Endodermal cell (in vitro differentiated cells): ENCODE measurements at regions not wholly inside any gene's neighbourhood (a gene's known extent, or its start where the extent isn't known, plus 50 kb on each side); places are given as distances from the start of the nearest gene placed in this dataset.

ENCODE experiments used
- DNase-seq: peaks from one replicate; pipeline ENCODE4 v3.0.0-alpha.2; 2017
- H3K27ac ChIP-seq: 2 replicates; pipeline ENCODE4 v1.5.1; 2013; ENCODE audit warnings: mild to moderate bottlenecking, low read depth, low read length, moderate library complexity
- H3K27me3 ChIP-seq: 2 replicates; pipeline ENCODE4 v1.6.1; 2013; ENCODE audit warnings: mild to moderate bottlenecking, low read length, moderate library complexity; ENCODE audit not compliant: insufficient read depth, control insufficient read depth, poor library complexity, severe bottlenecking
- H3K36me3 ChIP-seq: 2 replicates; pipeline ENCODE4 v1.7.0; 2013; ENCODE audit warnings: mild to moderate bottlenecking, low read length, moderate library complexity; ENCODE audit not compliant: control insufficient read depth, insufficient read depth
- H3K4me1 ChIP-seq: one replicate; pipeline ENCODE4 v1.7.0; 2013; ENCODE audit warnings: low read length; ENCODE audit not compliant: control insufficient read depth, insufficient read depth
- H3K4me3 ChIP-seq: 2 replicates; pipeline ENCODE4 v1.5.1; 2013; ENCODE audit warnings: mild to moderate bottlenecking, low read length, moderate library complexity
- H3K9ac ChIP-seq: 2 replicates; pipeline ENCODE4 v1.6.1; 2013; ENCODE audit warnings: mild to moderate bottlenecking, low read length, moderate library complexity; ENCODE audit not compliant: poor library complexity, severe bottlenecking; ENCODE audit errors: extremely low read depth
- H3K9me3 ChIP-seq: 2 replicates; pipeline ENCODE4 v1.6.1; 2013; ENCODE audit warnings: mild to moderate bottlenecking, low read length, moderate library complexity; ENCODE audit not compliant: control insufficient read depth
- H3K27ac Mint-ChIP-seq: 2 replicates; pipeline ENCODE4 v1.8.0; 2020; ENCODE audit warnings: mixed read lengths
- H3K27me3 Mint-ChIP-seq: 2 replicates; pipeline ENCODE4 v1.8.0; 2021; ENCODE audit warnings: mild to moderate bottlenecking, mixed read lengths; ENCODE audit not compliant: insufficient read depth
- H3K36me3 Mint-ChIP-seq: 2 replicates; pipeline ENCODE4 v1.8.0; 2020; ENCODE audit warnings: low read depth, mixed read lengths
- H3K4me1 Mint-ChIP-seq: 2 replicates; pipeline ENCODE4 v1.8.0; 2020; ENCODE audit warnings: mixed read lengths
- H3K4me3 Mint-ChIP-seq: 2 replicates; pipeline ENCODE4 v1.8.0; 2020; ENCODE audit warnings: mild to moderate bottlenecking, moderate library complexity, mixed read lengths
- H3K9me3 Mint-ChIP-seq: 2 replicates; pipeline ENCODE4 v1.8.0; 2020; ENCODE audit warnings: mild to moderate bottlenecking, mixed read lengths
- WGBS, 2 experiments: methylation state at CpG; one replicate each; pipeline versions ENCODE4 v1.1.5 to v1.1.7; 2013; ENCODE audit warnings: missing lambda C conversion rate in 2 of 2, mixed read lengths in 1 of 2; ENCODE audit not compliant: insufficient coverage in 1 of 2, insufficient read length in 1 of 2; 5-methylcytosine and 5-hydroxymethylcytosine counted together
- TF ChIP-seq, protein P1 (sequence below): fragments of 200-600 bp; sonication (generic); conservative IDR thresholded peaks from 2 replicates; pipeline ENCODE4 v1.5.0; 2021; ENCODE audit warnings: antibody characterized with exemption, mild to moderate bottlenecking

GRCh38 chr3:95508124-95508523, 1306.3 kb upstream of the EPHA6 start:
- Histone ChIP-seq H3K9ac (no peak overlapping the region), H3K36me3 (no peaks in the 10 kb centered on the region), H3K27ac (no peak overlapping the region), H3K4me3 (no peak overlapping the region), H3K9me3 (no peaks in the 10 kb centered on the region), H3K27me3 (no peaks in the 10 kb centered on the region), H3K4me1 (no peaks in the 10 kb centered on the region)
- Mint-ChIP-seq H3K27ac (no peak overlapping the region), H3K9me3 (peaks cover 6% of the 10 kb centered on the region), H3K27me3 (no peaks in the 10 kb centered on the region), H3K4me1 (no peaks in the 10 kb centered on the region), H3K36me3 (no peaks in the 10 kb centered on the region), H3K4me3 (no peak overlapping the region)
- TF ChIP-seq, protein P1, sequence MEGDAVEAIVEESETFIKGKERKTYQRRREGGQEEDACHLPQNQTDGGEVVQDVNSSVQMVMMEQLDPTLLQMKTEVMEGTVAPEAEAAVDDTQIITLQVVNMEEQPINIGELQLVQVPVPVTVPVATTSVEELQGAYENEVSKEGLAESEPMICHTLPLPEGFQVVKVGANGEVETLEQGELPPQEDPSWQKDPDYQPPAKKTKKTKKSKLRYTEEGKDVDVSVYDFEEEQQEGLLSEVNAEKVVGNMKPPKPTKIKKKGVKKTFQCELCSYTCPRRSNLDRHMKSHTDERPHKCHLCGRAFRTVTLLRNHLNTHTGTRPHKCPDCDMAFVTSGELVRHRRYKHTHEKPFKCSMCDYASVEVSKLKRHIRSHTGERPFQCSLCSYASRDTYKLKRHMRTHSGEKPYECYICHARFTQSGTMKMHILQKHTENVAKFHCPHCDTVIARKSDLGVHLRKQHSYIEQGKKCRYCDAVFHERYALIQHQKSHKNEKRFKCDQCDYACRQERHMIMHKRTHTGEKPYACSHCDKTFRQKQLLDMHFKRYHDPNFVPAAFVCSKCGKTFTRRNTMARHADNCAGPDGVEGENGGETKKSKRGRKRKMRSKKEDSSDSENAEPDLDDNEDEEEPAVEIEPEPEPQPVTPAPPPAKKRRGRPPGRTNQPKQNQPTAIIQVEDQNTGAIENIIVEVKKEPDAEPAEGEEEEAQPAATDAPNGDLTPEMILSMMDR, result no peak
- no peak for DNase-seq
- WGBS, 2 experiments, result 88% methylated on average over 2 of the region's 2 CpGs; no CpG with 5 or more reads in 1 of the 2 experiments

- H3K36me3 Mint-ChIP-seq, result no peaks in the 10 kb centered on the region
- no peak for DNase-seq
- peaks cover 6% of the 10 kb centered on the region for H3K9me3 Mint-ChIP-seq
- Histone ChIP-seq H3K4me3 (no peak overlapping the region), H3K9me3 (no peaks in the 10 kb centered on the region), H3K27ac (no peak overlapping the region), H3K27me3 (no peaks in the 10 kb centered on the region), H3K9ac (no peak overlapping the region), H3K36me3 (no peaks in the 10 kb centered on the region), H3K4me1 (no peaks in the 10 kb centered on the region)
- TF ChIP-seq, protein P1, result no peak
- H3K4me3 Mint-ChIP-seq, result no peak overlapping the region
- WGBS, 2 experiments, result 92% methylated on average over 1 of the region's 1 CpG; no CpG with 5 or more reads in 1 of the 2 experiments
- no peaks in the 10 kb centered on the region for H3K4me1 Mint-ChIP-seq
- no peaks in the 10 kb centered on the region for H3K27me3 Mint-ChIP-seq
- H3K27ac Mint-ChIP-seq, result no peak overlapping the region
Observed at GRCh38 chr3:95511828-95512227, 1302.6 kb upstream of the EPHA6 start.

- Mint-ChIP-seq H3K27ac (no peak overlapping the region), H3K27me3 (no peaks in the 10 kb centered on the region), H3K4me1 (no peaks in the 10 kb centered on the region), H3K4me3 (no peak overlapping the region), H3K36me3 (no peaks in the 10 kb centered on the region), H3K9me3 (peaks cover 5% of the 10 kb centered on the region)
- Histone ChIP-seq H3K4me1 (no peaks in the 10 kb centered on the region), H3K27me3 (no peaks in the 10 kb centered on the region), H3K27ac (no peak overlapping the region), H3K4me3 (no peak overlapping the region), H3K36me3 (no peaks in the 10 kb centered on the region), H3K9ac (no peak overlapping the region), H3K9me3 (no peaks in the 10 kb centered on the region)
- TF ChIP-seq, protein P1, result no peak
- 90 to 100% methylated on average over 2 of the region's 2 CpGs for WGBS, 2 experiments
- DNase-seq, result no peak
Observed at GRCh38 chr3:95514260-95514659, 1300.1 kb upstream of the EPHA6 start.
